HEK293T (cell line): ENCODE measurements at regions not wholly inside any gene's neighbourhood (a gene's known extent, or its start where the extent isn't known, plus 50 kb on each side); places are given as distances from the start of the nearest gene placed in this dataset.

Experiments used
- ARNT ChIP-seq: fragments of 450-650 bp; IDR thresholded peaks from 2 replicates; pipeline ENCODE4 v1.6.1; 2017; ENCODE audit warnings: mild to moderate bottlenecking
- CTBP1 ChIP-seq: fragments of 450-650 bp; IDR thresholded peaks from 2 replicates; pipeline ENCODE4 v1.6.1; 2016; ENCODE audit warnings: borderline replicate concordance
- FOXA1 ChIP-seq: fragments of 450-650 bp; IDR thresholded peaks from 2 replicates; pipeline ENCODE4 v1.6.1; 2016; ENCODE audit warnings: mild to moderate bottlenecking
- FOXM1 ChIP-seq: fragments of 450-650 bp; IDR thresholded peaks from 2 replicates; pipeline ENCODE4 v1.6.1; 2017; ENCODE audit warnings: mild to moderate bottlenecking, borderline replicate concordance
- L3MBTL2 ChIP-seq: fragments of 450-650 bp; conservative IDR thresholded peaks from 2 replicates; pipeline ENCODE4 v1.6.1; 2016; ENCODE audit warnings: mild to moderate bottlenecking
- SP1 ChIP-seq: fragments of 450-650 bp; IDR thresholded peaks from 2 replicates; pipeline ENCODE4 v1.6.1; 2017
- TARDBP ChIP-seq: fragments of 450-650 bp; IDR thresholded peaks from 2 replicates; pipeline ENCODE4 v1.6.1; 2016

DNA sequence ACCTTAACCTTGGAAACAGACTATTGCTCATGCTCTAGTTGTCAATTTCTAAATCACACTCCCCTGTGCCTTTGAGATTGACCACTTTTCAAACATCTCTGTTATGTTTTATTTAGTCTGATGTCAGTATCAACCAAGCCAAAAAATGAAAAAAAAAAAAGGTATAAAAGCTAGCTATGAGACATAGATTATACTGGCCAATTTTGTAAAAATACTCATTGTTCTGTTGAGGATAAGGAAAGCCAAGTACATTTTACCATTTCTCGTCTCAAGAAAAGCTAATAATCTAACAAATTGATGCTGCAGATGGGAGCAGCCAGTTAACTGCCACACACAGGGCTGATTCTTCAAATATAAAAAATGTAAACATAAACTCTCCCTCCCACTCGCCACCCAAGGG, 572.6 kb upstream of the KLF12 start:
- TF ChIP-seq ARNT (no peak), L3MBTL2 (no peak), FOXM1 (no peak), SP1 (no peak), CTBP1 (no peak), TARDBP (no peak), FOXA1 (no peak)
